Stimulated activated CD4-positive, alpha-beta T cell treated with anti-CD3 and anti-CD28 coated beads, Interleukin-12 subunit alpha, Interleukin-12 subunit beta, amount 100 ng/mL, for 48 hours (primary cell): ENCODE measurements at regions not wholly inside any gene's neighbourhood (a gene's known extent, or its start where the extent isn't known, plus 50 kb on each side); places are given as distances from the start of the nearest gene placed in this dataset.
"Not testable (repeated sequence)": the region's sequence is repeated elsewhere in the genome, so short reads cannot be mapped to it uniquely, and the experiment has no call there.

ENCODE experiments used
- DNase-seq, 3 donors: peaks; one replicate each; pipeline ENCODE4 v3.0.0-alpha.2; 2020; ENCODE audit warnings: low read depth in 2 of 3, low spot score in 1 of 3

GRCh38 chr13:99743094-99743493, 228.5 kb downstream of the ZIC5 start:
- no peak for DNase-seq

DNA sequence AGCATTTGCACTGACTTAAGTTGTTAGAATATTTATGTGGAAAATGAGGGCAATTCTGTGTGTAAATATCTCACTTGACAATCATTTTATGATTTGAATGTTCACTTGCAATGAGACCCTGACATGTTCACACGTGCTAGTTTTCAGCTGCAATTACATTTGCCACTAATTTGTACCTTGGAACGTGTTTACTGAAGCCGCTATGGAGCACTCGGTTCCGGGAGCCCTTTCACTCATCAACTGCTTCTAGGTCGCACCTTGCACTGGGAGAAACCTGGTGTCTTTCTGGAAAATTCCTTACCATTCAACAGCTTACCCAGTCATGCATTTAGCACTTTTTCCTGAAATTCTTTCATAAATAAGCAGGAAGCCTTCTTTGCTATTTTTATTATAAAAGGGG, 229.6 kb downstream of the ZIC5 start:
- no peak for DNase-seq

DNA sequence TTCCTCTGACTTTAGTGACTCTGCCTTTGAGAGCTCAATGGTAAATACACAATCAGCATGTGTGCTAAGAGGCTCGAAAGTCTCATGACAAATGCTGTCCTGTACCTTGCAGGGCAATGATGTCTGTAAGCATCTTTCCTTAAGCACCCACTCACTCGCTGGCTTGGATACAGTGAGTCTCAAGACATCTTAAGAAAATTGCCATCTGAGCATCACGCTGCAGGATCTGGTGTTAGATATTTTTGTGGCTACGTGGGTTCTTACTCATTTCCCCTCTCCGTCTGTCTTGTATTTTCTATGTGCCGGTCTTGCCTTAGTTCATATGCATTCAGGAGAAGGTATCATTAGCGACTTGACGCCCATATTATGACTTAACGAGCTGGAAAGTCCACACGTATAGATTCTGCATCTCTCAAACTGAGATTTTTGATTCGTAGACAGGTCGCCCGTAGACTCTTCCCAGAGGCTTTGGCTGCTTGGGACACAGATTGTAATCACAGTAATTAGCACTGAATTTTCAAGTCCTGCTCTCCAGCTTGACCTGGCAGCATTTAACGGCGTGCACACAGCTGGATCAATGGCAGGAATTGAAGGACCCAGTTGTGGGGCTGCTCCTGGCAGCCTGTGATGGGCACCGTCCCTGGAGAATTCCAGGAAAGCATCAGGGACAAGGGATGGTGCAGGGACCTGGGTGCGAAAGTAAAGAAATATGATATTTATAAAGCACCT, 231.2 kb downstream of the ZIC5 start:
- DNase-seq = no peak

DNA sequence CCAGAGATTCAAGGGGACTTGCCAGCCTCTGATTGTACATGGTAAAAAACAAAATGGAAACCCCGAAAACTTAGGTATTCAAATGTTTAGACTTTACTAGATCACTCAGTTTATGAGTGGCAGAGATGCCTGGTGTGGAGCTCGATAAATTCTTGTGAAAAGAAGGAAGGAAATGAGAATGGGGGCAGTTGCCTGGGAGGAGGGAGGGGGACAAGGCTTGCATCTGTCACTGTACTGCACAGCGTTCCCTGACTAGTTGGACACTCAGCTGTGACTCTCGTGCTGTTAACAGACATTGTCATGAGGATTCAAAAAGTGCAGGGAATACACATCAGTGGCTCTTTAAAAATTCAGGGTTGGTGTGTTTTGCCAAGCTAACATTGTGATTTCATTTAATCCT, 232.9 kb downstream of the ZIC5 start:
- DNase-seq = no peak

DNA sequence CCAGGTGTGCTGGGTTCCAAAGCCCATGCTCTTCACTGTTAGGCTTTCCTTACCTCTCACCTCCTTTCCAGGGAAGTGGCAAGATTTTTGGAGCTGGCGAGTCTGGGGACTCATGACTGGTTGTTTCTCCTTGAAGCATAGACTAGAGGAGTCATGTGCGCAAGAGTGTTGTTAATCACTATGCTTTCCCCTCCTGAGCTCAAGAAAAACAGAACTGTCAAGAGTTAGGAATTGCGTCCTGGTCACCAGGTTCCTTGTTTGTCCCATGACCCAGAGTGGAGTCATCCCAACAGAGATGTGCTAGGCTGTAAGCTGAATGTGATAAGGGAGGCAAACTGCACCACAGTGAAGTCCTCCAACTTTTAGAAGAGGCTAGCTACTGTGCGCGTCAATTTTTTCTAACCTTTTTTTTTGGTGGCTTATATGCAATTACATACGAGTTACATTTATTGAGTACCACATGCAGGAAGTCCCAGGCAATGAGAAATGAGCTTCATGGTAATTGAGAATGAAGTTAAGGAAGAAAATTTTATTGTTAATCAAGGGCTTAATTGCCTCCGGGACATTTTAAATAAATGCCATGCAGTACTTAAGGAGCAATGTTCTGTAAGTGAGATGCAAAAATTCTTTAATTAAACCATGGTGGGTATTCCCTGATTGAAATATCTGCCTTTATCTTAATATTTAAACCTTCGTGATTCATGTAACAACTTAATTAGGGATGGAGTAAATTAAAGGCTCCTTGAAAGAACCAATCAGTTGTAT, 233.9 kb downstream of the ZIC5 start:
- DNase-seq = no peak

- no peak for DNase-seq
Measured at GRCh38 chr13:99736541-99736940, 235.0 kb downstream of the ZIC5 start.

- no peak for DNase-seq
Measured at GRCh38 chr13:99734013-99734693, 232.9 kb downstream of the TM9SF2 start.

DNA sequence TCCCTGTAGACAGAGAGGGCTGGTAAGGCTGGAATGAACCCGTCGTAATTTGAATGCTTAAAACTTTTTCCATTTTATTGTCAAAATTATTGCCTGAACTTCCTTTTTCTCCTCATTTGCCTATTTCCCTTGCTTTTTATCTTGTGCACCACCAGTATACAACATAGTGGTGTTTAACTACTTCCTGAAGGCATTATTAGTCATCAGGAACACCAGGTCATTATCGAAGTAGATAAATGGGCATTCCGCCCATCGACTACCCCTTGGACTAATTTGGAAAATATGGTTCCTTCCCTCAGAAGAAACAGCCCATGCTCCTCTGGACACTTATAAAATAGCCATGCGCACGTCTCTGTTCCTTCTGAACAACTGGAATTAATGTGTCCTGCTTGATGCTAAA, 232.1 kb downstream of the TM9SF2 start:
- no peak for DNase-seq

DNA sequence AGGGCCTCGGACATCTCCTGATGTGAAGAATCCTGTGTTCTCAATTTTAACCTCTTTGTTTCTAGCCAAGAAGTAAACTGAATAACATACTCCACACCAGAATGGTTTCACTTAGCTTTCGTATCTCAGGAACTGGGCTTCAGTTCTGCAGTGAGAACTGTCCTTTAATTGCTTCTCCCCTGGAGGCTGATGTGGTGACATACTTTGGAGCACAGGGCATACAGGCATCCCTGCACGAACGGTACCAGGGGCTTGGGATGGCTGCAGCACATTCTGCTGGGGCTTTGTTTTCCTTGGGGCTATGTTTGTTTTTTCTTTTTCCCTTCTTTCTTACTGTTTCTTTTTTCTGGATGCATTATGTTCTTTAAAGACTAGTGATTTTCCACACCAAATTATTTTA, 230.5 kb downstream of the TM9SF2 start:
- no peak for DNase-seq

- DNase-seq = no peak
Measured at GRCh38 chr13:99730403-99730802, 229.1 kb downstream of the TM9SF2 start.

DNA sequence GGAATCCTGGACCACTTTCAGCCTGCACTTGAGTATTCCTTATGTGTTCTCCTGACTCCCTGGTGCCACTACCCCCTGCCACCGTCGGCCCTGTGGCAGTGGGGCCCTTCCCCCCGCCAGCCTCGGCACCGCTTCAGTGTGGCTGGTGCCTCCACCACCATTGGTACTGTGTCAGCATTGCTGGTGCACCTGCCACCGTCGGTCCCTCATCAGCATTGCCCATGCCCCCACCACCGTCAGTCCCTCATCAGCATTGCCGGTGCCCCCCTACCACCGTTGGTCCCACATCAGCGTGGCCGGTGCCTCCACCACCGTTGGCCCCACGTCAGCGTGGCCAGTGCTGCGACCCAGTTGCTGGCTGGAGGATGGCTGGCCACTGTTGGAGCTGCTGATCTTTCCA, 228.5 kb downstream of the TM9SF2 start:
- DNase-seq = no peak

DNA sequence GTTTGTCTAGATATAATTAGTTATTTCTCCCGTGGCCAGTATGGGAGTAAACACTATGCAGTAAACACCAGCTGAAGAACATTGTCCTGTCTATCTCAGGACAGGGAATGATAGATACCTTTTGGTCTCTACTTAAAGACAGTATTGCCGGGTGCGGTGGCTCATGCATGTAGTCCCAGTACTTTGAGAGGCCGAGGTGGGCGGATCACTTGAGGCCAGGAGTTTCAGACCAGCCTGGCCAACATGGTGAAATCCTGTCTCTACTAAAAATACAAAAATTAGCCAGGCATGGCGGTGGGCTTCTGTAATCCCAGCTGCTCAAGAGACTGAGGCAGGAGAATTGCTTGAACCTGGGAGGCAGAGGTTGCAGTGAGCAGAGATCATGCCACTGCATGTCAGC, 226.4 kb downstream of the TM9SF2 start:
- DNase-seq = not testable (repeated sequence)

- no peak for DNase-seq
Measured at GRCh38 chr13:99726282-99726894, 225.1 kb downstream of the TM9SF2 start.

DNA sequence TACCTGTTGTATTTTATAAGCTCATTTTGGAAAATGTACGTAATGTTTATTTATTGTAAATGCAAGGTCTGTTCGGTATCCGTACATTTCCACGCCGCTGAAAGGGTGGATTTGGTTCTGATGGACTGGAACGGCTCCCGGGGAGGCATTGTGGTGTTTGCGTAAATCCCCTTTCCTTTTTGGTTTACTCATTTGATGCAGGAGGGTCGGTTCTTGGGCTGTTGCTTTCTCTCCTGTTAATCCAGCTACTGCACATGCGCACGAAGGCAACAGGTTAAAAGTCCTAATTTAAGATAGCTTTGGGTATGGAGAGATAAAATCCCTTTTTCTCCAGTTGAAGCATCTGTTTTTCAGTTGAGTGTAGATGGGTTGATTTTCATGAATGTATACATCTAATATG, 224.4 kb downstream of the TM9SF2 start:
- DNase-seq = no peak

- no peak for DNase-seq
Measured at GRCh38 chr13:99724633-99725517, 223.6 kb downstream of the TM9SF2 start.

DNA sequence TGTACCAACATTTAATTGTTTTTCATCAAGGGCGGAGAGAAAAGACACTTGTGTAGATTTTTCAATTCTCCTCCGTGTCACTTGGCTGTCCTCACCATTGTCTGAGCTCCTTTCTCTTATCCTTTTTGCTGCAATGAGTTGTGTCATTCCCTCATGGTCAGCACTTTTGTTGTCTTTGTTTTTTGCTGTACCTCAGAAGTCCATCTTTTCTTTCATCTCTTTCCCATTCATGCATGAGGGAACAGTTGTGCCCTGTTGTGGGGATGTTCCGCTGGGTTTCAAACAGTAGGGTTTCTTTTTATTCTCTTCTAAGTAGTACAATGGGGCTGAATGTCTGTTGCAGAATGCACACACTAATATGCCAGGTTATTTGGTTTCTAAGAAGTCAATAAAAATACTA, 222.6 kb downstream of the TM9SF2 start:
- no peak for DNase-seq

DNA sequence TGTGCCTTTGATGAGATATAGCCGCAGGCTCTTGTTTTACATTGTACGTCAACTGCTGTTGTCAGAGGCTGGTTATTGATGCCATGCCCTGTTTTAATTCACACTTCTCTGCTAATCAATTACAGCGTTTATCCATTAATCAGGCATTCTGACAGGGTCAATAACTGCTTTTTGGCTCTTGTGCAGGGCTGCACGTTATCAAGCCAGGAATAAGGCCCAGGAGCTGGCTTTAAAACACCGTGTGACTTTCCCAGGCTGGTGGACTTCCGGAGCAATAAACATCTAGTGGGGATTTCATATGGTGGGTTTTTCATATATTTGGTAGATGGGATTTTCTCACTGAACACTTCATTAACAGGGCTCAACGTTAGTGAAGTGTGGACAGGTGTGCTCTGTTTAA, 221.7 kb downstream of the TM9SF2 start:
- DNase-seq = no peak

- no peak for DNase-seq
Measured at GRCh38 chr13:99722338-99722818, 221.1 kb downstream of the TM9SF2 start.

GRCh38 chr13:99721606-99722337, 220.5 kb downstream of the TM9SF2 start:
- no peak for DNase-seq
